HUES48 (cell line): ENCODE measurements at regions not wholly inside any gene's neighbourhood (a gene's known extent, or its start where the extent isn't known, plus 50 kb on each side); places are given as distances from the start of the nearest gene placed in this dataset.
"Not testable (repeated sequence)": the region's sequence is repeated elsewhere in the genome, so short reads cannot be mapped to it uniquely, and the experiment has no call there.

Experiments
- H3K27ac ChIP-seq: one replicate; pipeline ENCODE4 v1.7.0; 2013; ENCODE audit warnings: low read depth, low read length, inconsistent platforms
- H3K27me3 ChIP-seq: 2 replicates; pipeline ENCODE4 v1.6.1; 2013; ENCODE audit warnings: mild to moderate bottlenecking, low read length; ENCODE audit not compliant: control insufficient read depth, insufficient read depth
- H3K36me3 ChIP-seq: 2 replicates; pipeline ENCODE4 v1.6.1; 2013; ENCODE audit warnings: low read length; ENCODE audit not compliant: control insufficient read depth, insufficient read depth
- H3K4me1 ChIP-seq: 2 replicates; pipeline ENCODE4 v1.6.1; 2013; ENCODE audit warnings: mild to moderate bottlenecking, low read length; ENCODE audit not compliant: control insufficient read depth, insufficient read depth
- H3K4me3 ChIP-seq: 2 replicates; pipeline ENCODE4 v1.5.1; 2013; ENCODE audit warnings: mild to moderate bottlenecking, low read depth, low read length
- H3K9ac ChIP-seq: 2 replicates; pipeline ENCODE4 v1.6.1; 2013; ENCODE audit warnings: mild to moderate bottlenecking, low read depth, low read length, moderate library complexity
- H3K9me3 ChIP-seq: 2 replicates; pipeline ENCODE4 v1.6.1; 2013; ENCODE audit warnings: low read length; ENCODE audit not compliant: control insufficient read depth, insufficient read depth

GRCh38 chr4:116101321-116101720 is 984.1 kb downstream of the TRAM1L1 start:
- Histone ChIP-seq H3K4me1 (no peaks in the 10 kb centered on the region), H3K9ac (no peak overlapping the region), H3K27me3 (no peaks in the 10 kb centered on the region), H3K4me3 (no peak overlapping the region), H3K9me3 (peaks cover 24% of the 10 kb centered on the region), H3K36me3 (no peaks in the 10 kb centered on the region), H3K27ac (no peak overlapping the region)

DNA sequence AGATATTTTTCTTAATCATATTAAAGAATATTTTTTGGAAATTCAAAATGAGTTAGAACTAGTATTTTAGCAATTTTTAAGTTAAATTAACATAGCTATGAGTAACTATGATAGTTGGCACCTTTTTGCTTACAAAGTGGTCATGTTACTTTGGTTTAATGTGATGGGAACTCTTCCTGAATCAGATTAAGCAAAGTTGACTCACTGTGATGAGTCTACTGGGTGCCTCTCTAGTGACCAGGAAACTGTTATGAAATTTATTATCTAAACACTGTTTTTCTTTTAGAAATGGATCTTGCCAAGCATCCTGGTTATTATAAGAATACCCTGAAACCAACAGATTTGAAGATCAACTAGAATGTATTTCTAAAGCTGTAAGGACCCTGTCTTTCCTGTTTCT is 985.8 kb downstream of the TRAM1L1 start:
- no peak overlapping the region for H3K4me3 ChIP-seq
- H3K36me3 ChIP-seq: no peaks in the 10 kb centered on the region
- no peak overlapping the region for H3K27ac ChIP-seq
- peaks cover 25% of the 10 kb centered on the region for H3K9me3 ChIP-seq
- H3K9ac ChIP-seq: no peak overlapping the region
- H3K27me3 ChIP-seq: no peaks in the 10 kb centered on the region
- peaks cover 7% of the 10 kb centered on the region for H3K4me1 ChIP-seq

GRCh38 chr4:116097353-116097752 is 983.9 kb upstream of the NDST4 start:
- not testable (repeated sequence) for H3K4me1 ChIP-seq, H3K36me3 ChIP-seq, H3K9ac ChIP-seq, H3K27me3 ChIP-seq, H3K4me3 ChIP-seq, H3K27ac ChIP-seq
- H3K9me3 ChIP-seq: peaks cover 25% of the 10 kb centered on the region

GRCh38 chr4:116092961-116093360 is 979.5 kb upstream of the NDST4 start:
- Histone ChIP-seq H3K9me3 (peaks cover 16% of the 10 kb centered on the region), H3K4me3 (no peak overlapping the region), H3K27me3 (no peaks in the 10 kb centered on the region), H3K4me1 (peaks cover 7% of the 10 kb centered on the region), H3K36me3 (no peaks in the 10 kb centered on the region), H3K9ac (no peak overlapping the region), H3K27ac (no peak overlapping the region)

GRCh38 chr4:116088771-116089170 is 975.4 kb upstream of the NDST4 start:
- H3K9ac ChIP-seq: no peak overlapping the region
- no peaks in the 10 kb centered on the region for H3K36me3 ChIP-seq
- no peak overlapping the region for H3K4me3 ChIP-seq
- no peaks in the 10 kb centered on the region for H3K27me3 ChIP-seq
- H3K9me3 ChIP-seq: no peaks in the 10 kb centered on the region
- H3K27ac ChIP-seq: no peak overlapping the region
- H3K4me1 ChIP-seq: no peaks in the 10 kb centered on the region

DNA sequence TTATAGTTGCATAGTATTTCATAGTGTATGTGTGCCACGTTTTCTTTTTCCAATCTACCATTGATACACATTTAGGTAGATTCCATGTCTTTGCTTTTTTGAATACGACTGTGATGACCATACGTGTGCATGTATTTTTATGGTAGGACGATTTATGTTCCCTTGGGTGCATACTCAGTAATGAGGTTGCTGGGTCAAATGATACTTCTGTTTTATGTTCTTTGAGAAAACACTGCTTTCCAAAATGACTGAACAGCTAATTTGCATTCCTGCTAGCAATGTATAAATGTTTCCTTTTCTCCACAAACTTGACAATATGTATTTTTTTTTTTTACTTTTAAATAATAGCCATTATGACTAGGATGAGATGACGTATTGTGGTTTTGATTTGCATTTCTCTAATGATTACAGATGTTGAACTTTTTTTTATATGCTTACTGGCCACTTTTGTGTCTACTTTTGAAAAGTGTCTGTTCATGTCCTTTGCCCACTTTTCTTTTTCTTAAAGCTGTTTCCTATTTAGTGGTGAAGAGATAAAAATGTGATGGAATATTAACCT is 969.5 kb upstream of the NDST4 start:
- Histone ChIP-seq H3K4me1 (no peaks in the 10 kb centered on the region), H3K4me3 (no peak overlapping the region), H3K36me3 (no peaks in the 10 kb centered on the region), H3K27ac (no peak overlapping the region), H3K9me3 (no peaks in the 10 kb centered on the region), H3K27me3 (no peaks in the 10 kb centered on the region), H3K9ac (no peak overlapping the region)

DNA sequence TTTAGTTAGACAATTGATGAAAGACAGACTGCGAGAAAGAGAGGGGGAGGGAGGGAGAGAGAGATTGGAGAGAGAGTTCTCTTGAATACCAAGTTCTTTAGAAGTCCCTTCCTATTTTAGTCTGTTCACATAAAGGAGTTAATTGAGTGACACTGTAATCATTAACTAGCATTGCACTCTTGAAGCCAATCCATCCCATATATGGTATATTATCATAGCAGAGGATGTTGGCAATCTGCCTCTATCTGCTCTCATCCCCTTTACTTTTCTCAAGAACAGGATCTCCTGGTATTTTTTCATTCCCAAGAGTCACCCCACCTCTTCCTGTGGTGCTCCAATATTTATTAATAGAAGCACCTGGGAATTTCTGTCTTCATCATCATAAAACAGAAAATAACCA is 959.6 kb upstream of the NDST4 start:
- H3K9me3 ChIP-seq: no peaks in the 10 kb centered on the region
- no peak overlapping the region for H3K27ac ChIP-seq
- H3K9ac ChIP-seq: no peak overlapping the region
- no peaks in the 10 kb centered on the region for H3K4me1 ChIP-seq
- H3K27me3 ChIP-seq: no peaks in the 10 kb centered on the region
- H3K36me3 ChIP-seq: no peaks in the 10 kb centered on the region
- no peak overlapping the region for H3K4me3 ChIP-seq

- no peak overlapping the region for H3K27ac ChIP-seq
- no peak overlapping the region for H3K4me3 ChIP-seq
- H3K9ac ChIP-seq: no peak overlapping the region
- H3K36me3 ChIP-seq: no peaks in the 10 kb centered on the region
- H3K4me1 ChIP-seq: peaks cover 4% of the 10 kb centered on the region; the same call in 1 of the 2 replicates
- H3K9me3 ChIP-seq: no peaks in the 10 kb centered on the region
- no peaks in the 10 kb centered on the region for H3K27me3 ChIP-seq
Measured at GRCh38 chr4:116070283-116070682, 956.9 kb upstream of the NDST4 start.

- no peak overlapping the region for H3K4me3 ChIP-seq
- no peak overlapping the region for H3K9ac ChIP-seq
- no peaks in the 10 kb centered on the region for H3K27me3 ChIP-seq
- H3K36me3 ChIP-seq: no peaks in the 10 kb centered on the region
- H3K4me1 ChIP-seq: peaks cover 4% of the 10 kb centered on the region; the same call in 1 of the 2 replicates
- no peaks in the 10 kb centered on the region for H3K9me3 ChIP-seq
- no peak overlapping the region for H3K27ac ChIP-seq
Measured at GRCh38 chr4:116066711-116067245, 953.4 kb upstream of the NDST4 start.

DNA sequence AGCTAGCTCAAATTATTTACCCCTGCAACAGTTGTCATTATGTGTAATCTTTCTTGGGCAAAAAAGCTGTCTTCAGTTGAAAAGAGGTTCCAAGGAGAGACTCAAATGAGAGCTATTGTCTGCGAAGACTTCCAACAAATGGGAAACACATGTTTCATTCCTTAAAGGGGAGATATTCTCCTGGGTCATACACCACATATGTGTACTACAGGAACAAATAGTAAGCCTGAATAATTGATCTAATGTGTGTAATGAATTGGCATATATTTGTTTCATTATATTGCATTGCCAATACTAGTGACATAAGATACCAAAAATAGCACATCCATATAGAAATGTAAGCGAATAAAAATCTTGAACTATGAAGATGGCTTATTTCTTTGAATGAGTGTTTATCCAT is 950.9 kb upstream of the NDST4 start:
- H3K4me3 ChIP-seq: no peak overlapping the region
- no peaks in the 10 kb centered on the region for H3K27me3 ChIP-seq
- peaks cover 4% of the 10 kb centered on the region; the same call in 1 of the 2 replicates for H3K4me1 ChIP-seq
- H3K9ac ChIP-seq: no peak overlapping the region
- no peak overlapping the region for H3K27ac ChIP-seq
- H3K36me3 ChIP-seq: no peaks in the 10 kb centered on the region
- no peaks in the 10 kb centered on the region for H3K9me3 ChIP-seq

DNA sequence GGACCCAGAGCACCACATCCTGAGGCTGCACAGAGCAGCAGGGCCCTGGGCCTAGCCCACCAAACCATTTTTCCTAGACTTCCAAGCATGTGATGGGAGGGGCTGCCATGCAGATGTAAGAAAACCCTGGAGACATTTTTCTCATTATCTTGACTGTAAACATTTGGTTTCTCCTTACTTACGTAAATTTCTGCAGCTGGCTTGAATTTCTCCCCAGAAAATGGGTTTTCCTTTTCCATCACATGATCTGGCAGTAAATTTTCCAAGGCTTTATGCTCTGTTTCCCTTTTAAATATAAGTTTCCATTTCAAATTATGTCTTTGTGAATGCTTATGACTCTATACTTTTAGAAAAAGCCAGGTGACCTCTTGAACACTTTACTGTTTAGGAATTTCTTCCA is 945.9 kb upstream of the NDST4 start:
- H3K27ac ChIP-seq: no peak overlapping the region
- H3K9ac ChIP-seq: no peak overlapping the region
- H3K4me3 ChIP-seq: no peak overlapping the region
- no peaks in the 10 kb centered on the region for H3K4me1 ChIP-seq
- no peaks in the 10 kb centered on the region; the same call in 1 of the 2 replicates for H3K9me3 ChIP-seq
- H3K27me3 ChIP-seq: no peaks in the 10 kb centered on the region
- H3K36me3 ChIP-seq: no peaks in the 10 kb centered on the region
